GM18517 (cell line): ENCODE measurements at regions not wholly inside any gene's neighbourhood (a gene's known extent, or its start where the extent isn't known, plus 50 kb on each side); places are given as distances from the start of the nearest gene placed in this dataset.

Experiments used
- ATAC-seq: cut with Tn5 transposase; IDR thresholded peaks from one replicate; pipeline ENCODE4 v1.9.1; 2021; ENCODE audit warnings: mild to moderate bottlenecking, moderate library complexity; ENCODE audit not compliant: unreplicated experiment

- ATAC-seq = no peak
Measured at GRCh38 chr2:9106338-9107167, 100.1 kb upstream of the ASAP2 start.

DNA sequence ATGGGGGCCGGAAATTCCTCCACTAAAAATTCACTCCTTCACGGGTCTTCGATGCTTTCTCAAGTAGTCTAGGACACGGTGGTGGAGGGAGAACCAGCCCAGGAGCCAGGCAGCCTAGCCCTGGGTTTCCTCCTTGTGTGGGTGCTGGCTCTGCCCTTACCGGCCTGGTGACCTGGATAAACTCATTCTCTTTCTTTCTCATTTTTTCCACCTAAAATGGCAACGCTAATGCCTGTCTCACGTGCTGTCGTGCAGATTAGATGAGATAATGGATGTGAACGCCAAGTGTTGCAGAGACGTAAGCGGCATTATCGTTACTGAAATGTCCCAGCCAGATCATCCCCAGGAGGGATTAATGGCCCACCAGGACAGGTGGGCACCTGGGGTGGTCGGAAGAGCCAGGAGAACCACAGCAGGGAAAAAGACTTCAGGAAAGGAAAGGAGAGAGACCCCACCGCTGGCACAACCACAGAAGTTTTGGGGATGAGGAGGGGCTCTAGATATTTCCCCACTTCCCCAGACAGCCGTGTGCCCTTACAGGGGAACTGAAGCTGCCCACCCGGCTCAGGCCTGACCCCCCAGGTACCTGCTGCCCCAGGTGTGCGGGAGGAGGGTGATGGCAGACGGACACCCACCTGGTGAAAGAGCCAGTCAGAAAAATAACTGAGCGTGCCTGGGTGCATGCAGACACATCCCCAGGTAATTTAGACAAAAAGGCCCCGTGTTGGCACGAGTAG, 100.8 kb upstream of the ASAP2 start:
- no peak for ATAC-seq

GRCh38 chr2:9103663-9104277, 100.3 kb upstream of the MBOAT2 start:
- ATAC-seq = no peak

DNA sequence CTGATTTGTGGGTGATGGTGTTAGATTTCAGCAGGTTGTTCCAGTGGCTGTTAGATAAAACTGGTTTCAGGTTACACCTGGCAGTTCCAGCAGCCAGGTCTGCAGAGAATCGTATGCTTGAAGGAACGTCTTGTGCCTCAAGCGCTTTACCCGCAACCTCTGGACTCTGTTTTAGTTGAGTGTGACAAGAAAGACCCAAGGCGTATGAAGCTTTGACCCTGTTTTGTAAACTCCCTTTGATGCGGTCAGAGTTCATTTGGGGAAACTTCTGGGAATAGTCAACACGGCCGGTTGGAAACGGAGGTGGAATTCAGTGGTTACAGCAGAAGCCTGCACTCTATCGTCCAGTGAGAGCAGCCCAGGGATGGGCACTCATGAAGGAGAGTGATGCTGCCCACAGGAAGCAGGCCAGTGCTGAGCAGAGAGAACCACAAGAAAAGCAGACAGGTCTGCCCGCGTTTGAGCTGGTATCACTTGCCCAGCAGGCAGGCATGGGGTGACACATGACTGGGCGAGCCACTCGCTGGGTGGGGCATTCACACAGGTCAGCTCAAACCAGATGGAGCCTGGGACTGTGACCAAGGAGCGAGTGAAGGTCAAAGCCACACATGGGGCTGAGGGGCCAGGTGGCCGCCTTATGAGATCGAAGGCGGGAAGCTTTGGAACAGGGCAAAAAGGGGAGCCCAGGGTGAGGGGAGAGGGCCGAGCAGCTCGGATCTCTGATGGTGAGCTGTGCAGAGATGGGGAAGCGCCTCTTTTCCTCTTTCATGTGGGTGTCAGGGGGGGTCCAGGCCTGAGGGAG, 99.6 kb upstream of the MBOAT2 start:
- no peak for ATAC-seq

GRCh38 chr2:9101763-9102425, 98.4 kb upstream of the MBOAT2 start:
- ATAC-seq = no peak

GRCh38 chr2:9100080-9100876, 96.8 kb upstream of the MBOAT2 start:
- ATAC-seq = no peak

- no peak for ATAC-seq
Measured at GRCh38 chr2:9099341-9099751, 95.9 kb upstream of the MBOAT2 start.

DNA sequence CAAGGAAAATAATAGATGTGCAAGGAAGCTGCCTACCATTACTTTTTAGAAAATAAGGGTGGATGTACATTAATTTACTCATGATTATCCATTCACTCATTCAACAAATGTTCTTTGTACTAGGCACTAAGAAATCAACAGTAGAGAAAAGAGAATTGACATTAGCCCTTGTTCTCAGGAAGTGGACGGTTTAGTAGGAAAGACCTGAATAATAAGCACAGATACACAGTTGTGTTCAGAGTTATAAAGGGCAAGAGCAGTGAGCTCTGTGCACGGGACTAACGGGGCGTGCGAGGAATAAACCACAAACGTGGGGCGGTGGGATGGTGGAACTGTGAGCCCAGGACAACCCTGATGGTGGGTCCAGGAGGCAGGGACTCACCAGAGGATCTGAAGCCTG, 94.4 kb upstream of the MBOAT2 start:
- ATAC-seq = no peak

DNA sequence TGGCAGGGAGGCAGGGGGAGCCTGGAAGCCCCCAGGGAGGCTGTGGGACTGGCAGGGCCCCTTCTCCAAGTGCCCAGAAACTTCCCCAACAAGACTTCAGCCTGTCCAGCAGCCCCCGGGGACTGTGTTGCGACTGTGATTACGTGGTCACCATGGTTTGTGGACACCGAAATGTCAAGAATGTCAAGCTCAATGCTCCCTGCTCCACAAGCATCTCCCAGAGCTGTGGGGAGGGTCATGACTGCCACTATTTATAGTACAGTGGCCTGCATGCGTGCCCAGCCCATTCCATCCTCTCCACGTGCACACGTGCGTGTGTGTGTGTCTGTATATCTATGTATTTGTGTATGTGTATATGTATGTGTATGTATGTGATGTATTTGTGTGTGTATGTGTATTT, 93.8 kb upstream of the MBOAT2 start:
- ATAC-seq = no peak

DNA sequence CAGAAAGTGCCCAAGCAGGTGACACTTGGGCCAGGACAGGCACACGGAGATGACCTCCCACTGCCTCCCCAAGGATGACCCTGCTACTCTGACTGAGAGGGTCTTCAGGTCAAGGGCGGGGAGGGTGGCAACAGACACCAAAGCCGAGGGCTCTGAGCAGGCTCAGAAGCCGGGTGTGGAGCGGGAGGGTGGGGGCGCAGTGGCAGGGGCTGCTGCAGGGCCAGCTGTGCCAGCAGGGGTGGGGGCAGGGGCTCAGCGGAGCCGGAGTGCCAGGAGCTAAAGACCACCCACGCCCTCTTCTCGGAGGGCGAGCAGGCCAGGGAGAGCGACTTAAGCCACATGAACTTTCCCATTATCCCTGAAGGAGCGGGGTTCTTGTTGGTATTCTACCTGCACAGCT, 93.3 kb upstream of the MBOAT2 start:
- no peak for ATAC-seq

GRCh38 chr2:9095690-9096089, 92.2 kb upstream of the MBOAT2 start:
- no peak for ATAC-seq

DNA sequence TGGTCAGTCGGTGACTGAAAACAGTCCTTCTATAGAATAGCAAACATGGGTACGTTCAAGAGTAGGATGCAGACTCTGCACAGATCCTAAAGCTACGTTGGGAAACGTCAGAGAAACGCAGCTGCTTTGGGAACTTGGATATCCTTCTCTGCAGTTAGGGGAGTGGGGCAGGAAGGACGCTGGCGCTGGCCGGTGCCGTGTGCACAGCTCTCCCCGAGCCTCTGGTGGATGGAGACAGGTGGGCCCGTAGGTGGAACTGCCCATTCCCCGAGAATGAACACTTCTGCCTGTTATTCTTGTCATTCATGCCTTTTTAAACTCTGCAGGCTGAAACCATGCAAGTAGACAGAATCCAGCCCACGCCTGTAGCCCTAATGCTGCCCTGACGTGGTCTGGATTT, 91.7 kb upstream of the MBOAT2 start:
- no peak for ATAC-seq

GRCh38 chr2:9094117-9094516, 90.6 kb upstream of the MBOAT2 start:
- ATAC-seq = no peak

GRCh38 chr2:9093324-9093723, 89.8 kb upstream of the MBOAT2 start:
- ATAC-seq = peak; percentile 2

GRCh38 chr2:9092383-9093282, 89.1 kb upstream of the MBOAT2 start:
- peak; percentile 96 for ATAC-seq

- ATAC-seq = no peak
Measured at GRCh38 chr2:9091811-9092210, 88.3 kb upstream of the MBOAT2 start.

DNA sequence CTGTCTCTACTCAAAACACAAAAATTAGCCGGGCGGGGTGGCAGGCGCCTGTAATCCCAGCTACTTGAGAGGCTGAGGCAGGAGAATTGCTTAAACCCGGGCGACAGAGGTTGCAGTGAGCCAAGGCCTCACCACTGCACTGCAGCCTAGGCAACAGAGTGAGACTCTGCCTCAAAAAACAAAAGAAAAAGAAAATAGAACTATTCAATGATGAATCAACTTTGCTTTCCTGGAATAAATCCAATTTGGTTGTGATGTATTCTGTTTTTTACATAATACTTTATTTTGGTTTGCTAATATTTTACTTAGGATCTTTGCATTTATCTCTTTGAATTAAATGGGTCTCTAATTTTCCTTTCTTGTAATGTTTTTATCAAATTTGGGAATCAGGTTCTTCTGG, 86.3 kb upstream of the MBOAT2 start:
- no peak for ATAC-seq

DNA sequence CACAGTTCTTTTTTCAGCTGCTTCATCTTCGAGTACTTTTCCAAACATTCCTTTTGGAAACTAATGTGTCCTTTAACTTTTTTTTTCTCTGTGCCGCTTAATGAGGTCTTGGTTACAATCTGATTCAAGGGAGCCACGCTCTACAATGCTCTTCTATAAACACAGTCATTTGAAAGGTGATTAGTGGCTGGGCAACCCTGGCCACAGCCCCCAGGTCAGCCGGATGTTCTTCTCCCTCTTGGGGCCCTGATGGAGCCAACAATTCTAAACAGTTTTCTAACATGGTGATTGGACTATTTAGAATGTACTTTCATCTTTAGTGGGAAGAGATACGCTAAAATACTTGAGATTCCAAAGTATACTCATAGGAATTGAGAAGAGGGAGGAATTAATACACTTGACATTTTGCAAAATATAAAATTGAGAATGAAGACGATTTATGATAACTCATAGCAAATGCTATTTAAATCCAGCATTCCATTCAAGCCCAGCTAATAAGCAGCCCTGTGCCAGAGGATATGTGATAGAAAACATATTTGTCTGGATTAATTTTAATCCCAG, 83.7 kb upstream of the MBOAT2 start:
- no peak for ATAC-seq
